ENCODE measurements at regions not wholly inside any gene's neighbourhood (a gene's known extent, or its start where the extent isn't known, plus 50 kb on each side); places are given as distances from the start of the nearest gene placed in this dataset.
"Not testable (repeated sequence)": the region's sequence is repeated elsewhere in the genome, so short reads cannot be mapped to it uniquely, and the experiment has no call there.

GRCh38 chr15:98088307-98088945 lies 127.9 kb downstream of the ARRDC4 start:
- DNase-seq (ENCODE audit: low read depth): not testable (repeated sequence)

- not testable (repeated sequence) for DNase-seq (ENCODE audit: low read depth)
These were observed 128.8 kb downstream of the ARRDC4 start for GRCh38 chr15:98089352-98089751.

GRCh38 chr15:98097986-98098385 lies 137.5 kb downstream of the ARRDC4 start:
- peak; percentile 55 for DNase-seq (ENCODE audit: low read depth)

- DNase-seq (ENCODE audit: low read depth): peak; percentile 60
These were observed 140.1 kb downstream of the ARRDC4 start for GRCh38 chr15:98100606-98101005.

GRCh38 chr15:98103570-98103969 lies 143.1 kb downstream of the ARRDC4 start:
- no peak for DNase-seq (ENCODE audit: low read depth)

GRCh38 chr15:98104386-98105151 lies 144.1 kb downstream of the ARRDC4 start:
- not testable (repeated sequence) for DNase-seq (ENCODE audit: low read depth)

GRCh38 chr15:98106615-98107194 lies 146.2 kb downstream of the ARRDC4 start:
- DNase-seq (ENCODE audit: low read depth): peak; percentile 30

- DNase-seq (ENCODE audit: low read depth): no peak
These were observed 151.3 kb downstream of the ARRDC4 start for GRCh38 chr15:98111806-98112205.

GRCh38 chr15:98113327-98113726 lies 152.8 kb downstream of the ARRDC4 start:
- DNase-seq (ENCODE audit: low read depth): peak; percentile 14

- peak; percentile 63 for DNase-seq (ENCODE audit: low read depth)
These were observed 160.1 kb downstream of the ARRDC4 start for GRCh38 chr15:98120561-98120960.

- DNase-seq (ENCODE audit: low read depth): no peak
These were observed 161.0 kb downstream of the ARRDC4 start for GRCh38 chr15:98121536-98121935.

- peak; percentile 30 for DNase-seq (ENCODE audit: low read depth)
These were observed 161.5 kb downstream of the ARRDC4 start for GRCh38 chr15:98121957-98122356.

GRCh38 chr15:98123297-98123696 lies 162.8 kb downstream of the ARRDC4 start:
- peak; percentile 70 for DNase-seq (ENCODE audit: low read depth)

- peak; percentile 91 for DNase-seq (ENCODE audit: low read depth)
These were observed 163.3 kb downstream of the ARRDC4 start for GRCh38 chr15:98123834-98124233.

- peak; percentile 77 for DNase-seq (ENCODE audit: low read depth)
These were observed 164.1 kb downstream of the ARRDC4 start for GRCh38 chr15:98124581-98124980.

- peak; percentile 83 for DNase-seq (ENCODE audit: low read depth)
These were observed 166.0 kb downstream of the ARRDC4 start for GRCh38 chr15:98126326-98127085.

GRCh38 chr15:98127586-98127985 lies 167.1 kb downstream of the ARRDC4 start:
- no peak for DNase-seq (ENCODE audit: low read depth)

GRCh38 chr15:98131924-98132323 lies 171.4 kb downstream of the ARRDC4 start:
- peak; percentile 37 for DNase-seq (ENCODE audit: low read depth)

- no peak for DNase-seq (ENCODE audit: low read depth)
These were observed 174.4 kb downstream of the ARRDC4 start for GRCh38 chr15:98134905-98135304.

- DNase-seq (ENCODE audit: low read depth): no peak
These were observed 178.4 kb downstream of the ARRDC4 start for GRCh38 chr15:98138910-98139309.

GRCh38 chr15:98139337-98139736 lies 178.8 kb downstream of the ARRDC4 start:
- DNase-seq (ENCODE audit: low read depth): no peak

- no peak for DNase-seq (ENCODE audit: low read depth)
These were observed 182.1 kb downstream of the ARRDC4 start for GRCh38 chr15:98142572-98142971.

Measured in EH (cell line).